Ascending aorta (tissue), 2 donors: ENCODE measurements at regions not wholly inside any gene's neighbourhood (a gene's known extent, or its start where the extent isn't known, plus 50 kb on each side); places are given as distances from the start of the nearest gene placed in this dataset.

Source experiments
- DNase-seq, 2 donors: peaks; one replicate each; pipeline ENCODE4 v3.0.0-alpha.2; 2019; ENCODE audit warnings: low spot score in 2 of 2
- H3K27ac ChIP-seq, 2 donors: fragments of 200-600 bp; sonication (generic); one replicate each; pipeline ENCODE4 v1.5.1; 2016 to 2017; ENCODE audit warnings: mild to moderate bottlenecking in 1 of 2
- H3K27me3 ChIP-seq: fragments of 200-600 bp; sonication (generic); one replicate; pipeline ENCODE4 v1.5.1; 2017
- H3K36me3 ChIP-seq, 2 donors: fragments of 200-600 bp; sonication (generic); one replicate each; pipeline ENCODE4 v1.5.1; 2016
- H3K4me1 ChIP-seq, 2 donors: fragments of 200-600 bp; sonication (generic); one replicate each; pipeline ENCODE4 v1.5.1; 2016 to 2017; ENCODE audit warnings: mild to moderate bottlenecking in 1 of 2
- H3K4me3 ChIP-seq, 2 donors: fragments of 200-600 bp; sonication (generic); one replicate each; pipeline ENCODE4 v1.5.1; 2016 to 2017; ENCODE audit warnings: mild to moderate bottlenecking in 1 of 2
- H3K9me3 ChIP-seq, 2 donors: fragments of 200-600 bp; sonication (generic); one replicate each; pipeline ENCODE4 v1.5.1; 2016
- intact Hi-C: fragments of 100-400 bp; cut with DNase I; formaldehyde crosslinking; loops from one replicate; pipeline ENCODE4 v1.15.1; 2023
- TF ChIP-seq, protein P1 (sequence below), 3 experiments: fragments of 200-600 bp in 2 of 3; fragments of 450-650 bp in 1 of 3; sonication (generic) in 2 of 3; IDR thresholded peaks; one replicate each; pipeline ENCODE4 v1.5.1; 2016 to 2019; ENCODE audit warnings: antibody characterized with exemption in 3 of 3, mild to moderate bottlenecking in 1 of 3, moderate library complexity in 1 of 3

GRCh38 chr15:35309886-35310285 is 224.8 kb upstream of the NANOGP8 start:
- intact Hi-C loops, result loop anchor here (10.0 kb wide), 2 partner anchors 205 to 1785 kb away; no protein-coding TSS in a partner anchor
- H3K4me1 ChIP-seq, result peaks cover 6 to 28% of the 10 kb centered on the region in 2 donors
- TF ChIP-seq, protein P1, sequence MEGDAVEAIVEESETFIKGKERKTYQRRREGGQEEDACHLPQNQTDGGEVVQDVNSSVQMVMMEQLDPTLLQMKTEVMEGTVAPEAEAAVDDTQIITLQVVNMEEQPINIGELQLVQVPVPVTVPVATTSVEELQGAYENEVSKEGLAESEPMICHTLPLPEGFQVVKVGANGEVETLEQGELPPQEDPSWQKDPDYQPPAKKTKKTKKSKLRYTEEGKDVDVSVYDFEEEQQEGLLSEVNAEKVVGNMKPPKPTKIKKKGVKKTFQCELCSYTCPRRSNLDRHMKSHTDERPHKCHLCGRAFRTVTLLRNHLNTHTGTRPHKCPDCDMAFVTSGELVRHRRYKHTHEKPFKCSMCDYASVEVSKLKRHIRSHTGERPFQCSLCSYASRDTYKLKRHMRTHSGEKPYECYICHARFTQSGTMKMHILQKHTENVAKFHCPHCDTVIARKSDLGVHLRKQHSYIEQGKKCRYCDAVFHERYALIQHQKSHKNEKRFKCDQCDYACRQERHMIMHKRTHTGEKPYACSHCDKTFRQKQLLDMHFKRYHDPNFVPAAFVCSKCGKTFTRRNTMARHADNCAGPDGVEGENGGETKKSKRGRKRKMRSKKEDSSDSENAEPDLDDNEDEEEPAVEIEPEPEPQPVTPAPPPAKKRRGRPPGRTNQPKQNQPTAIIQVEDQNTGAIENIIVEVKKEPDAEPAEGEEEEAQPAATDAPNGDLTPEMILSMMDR (IDR thresholded peaks at IDR 0.05), result no peak
- H3K9me3 ChIP-seq, result no peaks in the 10 kb centered on the region
- peak overlapping the region; percentile 66 to 85 for H3K27ac ChIP-seq
- no peak for DNase-seq
- no peak overlapping the region for H3K4me3 ChIP-seq
- H3K27me3 ChIP-seq, result no peaks in the 10 kb centered on the region
- no peaks in the 10 kb centered on the region for H3K36me3 ChIP-seq

DNA sequence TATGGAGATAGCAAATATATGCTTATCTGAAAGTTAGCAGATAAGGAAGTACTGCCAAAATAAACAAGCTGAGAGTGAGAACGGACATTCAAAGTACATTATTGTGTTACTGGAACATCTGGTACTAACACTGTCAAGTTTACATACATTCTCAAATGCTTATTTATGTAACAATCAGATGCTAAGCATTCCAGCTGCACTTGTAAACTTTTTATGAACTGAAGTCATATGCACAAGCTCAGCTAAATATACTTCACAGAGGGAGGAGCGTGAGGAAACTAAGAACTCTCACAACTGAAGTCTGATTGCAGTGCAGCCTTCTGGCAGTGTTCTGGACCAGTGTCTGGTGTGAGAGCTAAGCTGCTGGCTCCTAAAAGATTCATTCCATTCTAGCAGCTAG is 223.7 kb upstream of the NANOGP8 start:
- intact Hi-C loops, result loop anchor here (10.0 kb wide), 2 partner anchors 206 to 1786 kb away; no protein-coding TSS in a partner anchor
- Histone ChIP-seq H3K27me3 (no peaks in the 10 kb centered on the region), H3K36me3 (no peaks in the 10 kb centered on the region), H3K4me1 (peaks cover 6 to 28% of the 10 kb centered on the region in 2 donors), H3K27ac (peak overlapping the region; percentile 80 to 85), H3K9me3 (no peaks in the 10 kb centered on the region), H3K4me3 (no peak overlapping the region)
- DNase-seq, result peak in 1 of 2 donors; percentile 72
- TF ChIP-seq, protein P1 (IDR thresholded peaks at IDR 0.05), result no peak

DNA sequence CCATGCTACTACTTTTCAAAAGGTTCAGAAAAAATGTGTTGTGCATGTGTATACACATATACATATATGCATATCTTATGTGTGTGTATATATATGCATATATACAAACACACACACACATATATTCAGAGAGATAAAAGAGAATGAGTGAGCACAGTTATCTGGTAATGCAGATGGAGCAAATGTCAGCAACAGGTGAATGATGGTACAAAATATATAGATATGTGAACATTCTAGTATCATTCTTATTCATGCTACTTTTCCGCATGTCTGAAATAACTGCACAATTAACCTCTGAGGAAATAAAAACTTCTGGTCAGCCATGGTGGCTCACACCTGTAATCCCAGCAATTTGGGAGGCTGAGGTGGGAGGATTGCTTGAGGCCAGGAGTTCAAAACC is 222.6 kb upstream of the NANOGP8 start:
- no peak for DNase-seq
- no peaks in the 10 kb centered on the region for H3K9me3 ChIP-seq
- peak overlapping the region; percentile 80 to 85 for H3K27ac ChIP-seq
- TF ChIP-seq, protein P1 (IDR thresholded peaks at IDR 0.05), result no peak
- intact Hi-C loops, result loop anchor here (2.0 to 10.0 kb wide), 3 partner anchors 207 to 1787 kb away; no protein-coding TSS in a partner anchor
- H3K36me3 ChIP-seq, result no peaks in the 10 kb centered on the region
- H3K27me3 ChIP-seq, result no peaks in the 10 kb centered on the region
- H3K4me3 ChIP-seq, result no peak overlapping the region
- peaks cover 6 to 28% of the 10 kb centered on the region in 2 donors for H3K4me1 ChIP-seq

- Histone ChIP-seq H3K27me3 (no peaks in the 10 kb centered on the region), H3K4me1 (peaks cover 6 to 28% of the 10 kb centered on the region in 2 donors), H3K4me3 (no peak overlapping the region), H3K9me3 (no peaks in the 10 kb centered on the region), H3K36me3 (no peaks in the 10 kb centered on the region), H3K27ac (peak overlapping the region; percentile 80 to 85)
- DNase-seq, result no peak
- TF ChIP-seq, protein P1 (IDR thresholded peaks at IDR 0.05), result no peak
- intact Hi-C loops, result loop anchor here (2.0 to 10.0 kb wide), 3 partner anchors 208 to 1788 kb away; no protein-coding TSS in a partner anchor
Observed at GRCh38 chr15:35307026-35307425, 221.9 kb upstream of the NANOGP8 start.

- no peak for DNase-seq
- intact Hi-C loops, result loop anchor here (2.0 to 10.0 kb wide), 3 partner anchors 208 to 1788 kb away; no protein-coding TSS in a partner anchor
- Histone ChIP-seq H3K4me3 (no peak overlapping the region), H3K36me3 (no peaks in the 10 kb centered on the region), H3K27ac (peak overlapping the region; percentile 80 to 85), H3K27me3 (no peaks in the 10 kb centered on the region), H3K4me1 (peaks cover 6 to 28% of the 10 kb centered on the region in 2 donors), H3K9me3 (no peaks in the 10 kb centered on the region)
- TF ChIP-seq, protein P1 (IDR thresholded peaks at IDR 0.05), result no peak
Observed at GRCh38 chr15:35306361-35306981, 221.4 kb upstream of the NANOGP8 start.
